ENCODE measurements at regions not wholly inside any gene's neighbourhood (a gene's known extent, or its start where the extent isn't known, plus 50 kb on each side); places are given as distances from the start of the nearest gene placed in this dataset.

DNA sequence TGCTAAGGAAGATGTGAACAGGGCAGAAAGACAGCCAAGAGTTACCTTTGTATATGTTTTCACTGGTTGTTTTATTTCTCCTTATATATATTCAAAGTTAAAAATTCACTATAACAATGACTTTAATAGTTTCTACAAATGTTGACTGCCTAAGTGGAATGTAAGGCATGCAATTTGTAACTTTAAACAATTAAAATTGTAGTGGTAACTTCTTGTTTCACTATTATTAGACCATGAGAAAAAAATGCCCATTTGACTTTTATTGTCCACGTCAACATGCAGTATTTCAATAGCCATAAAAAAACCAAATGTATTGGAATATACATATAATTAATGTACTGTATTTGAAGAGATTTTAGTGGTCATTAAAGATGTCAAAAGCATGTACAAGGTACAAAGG is 340.7 kb upstream of the CBLB start:
- no peak for DNase-seq (ENCODE audit: low read depth in 2 of 2)

DNA sequence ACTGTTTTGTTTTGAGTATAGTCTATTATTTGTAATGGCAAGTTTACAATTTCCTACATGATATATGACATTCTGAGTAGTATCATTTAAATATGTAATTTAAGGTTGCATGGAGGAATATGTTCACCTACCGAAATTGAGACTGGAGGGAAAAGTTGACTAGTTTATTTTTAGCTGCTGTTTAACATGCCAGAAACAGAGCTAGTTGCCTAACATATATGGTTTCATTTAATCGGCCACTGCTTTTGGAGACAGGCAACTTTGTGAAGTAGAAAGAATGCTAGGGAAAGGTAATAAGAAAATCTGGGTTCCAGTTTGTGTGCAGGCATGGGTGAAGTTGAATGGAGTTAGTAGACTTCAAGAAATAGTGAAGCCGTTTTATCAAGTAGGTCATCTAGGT is 342.1 kb upstream of the CBLB start:
- no peak for DNase-seq (ENCODE audit: low read depth in 2 of 2)

DNA sequence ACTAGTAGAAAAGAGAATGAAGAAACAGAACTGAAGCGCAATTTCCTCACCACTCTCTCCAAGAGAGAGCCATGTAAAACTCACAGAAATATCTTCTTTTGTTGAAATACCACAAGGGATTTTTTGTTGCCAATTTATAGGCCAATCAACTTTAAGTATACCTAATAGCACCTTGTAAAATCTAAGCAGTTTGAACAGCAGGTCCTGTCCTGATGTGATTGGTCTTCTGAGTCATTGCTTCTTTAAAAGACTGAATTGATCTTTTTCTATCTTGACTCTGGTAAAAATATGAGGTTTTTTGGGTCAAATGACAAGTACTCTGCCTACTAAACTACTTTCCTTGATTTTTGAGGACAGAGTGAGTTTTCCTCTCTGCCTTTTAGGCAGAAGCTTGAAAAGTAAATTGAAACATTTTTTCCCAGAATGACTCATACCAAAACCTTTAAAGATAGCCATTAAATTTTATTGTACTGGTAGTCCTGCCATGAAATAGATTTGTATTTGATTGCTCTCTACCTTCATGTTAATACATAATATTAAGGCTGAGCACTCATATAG is 343.9 kb upstream of the CBLB start:
- no peak for DNase-seq (ENCODE audit: low read depth in 2 of 2)

DNA sequence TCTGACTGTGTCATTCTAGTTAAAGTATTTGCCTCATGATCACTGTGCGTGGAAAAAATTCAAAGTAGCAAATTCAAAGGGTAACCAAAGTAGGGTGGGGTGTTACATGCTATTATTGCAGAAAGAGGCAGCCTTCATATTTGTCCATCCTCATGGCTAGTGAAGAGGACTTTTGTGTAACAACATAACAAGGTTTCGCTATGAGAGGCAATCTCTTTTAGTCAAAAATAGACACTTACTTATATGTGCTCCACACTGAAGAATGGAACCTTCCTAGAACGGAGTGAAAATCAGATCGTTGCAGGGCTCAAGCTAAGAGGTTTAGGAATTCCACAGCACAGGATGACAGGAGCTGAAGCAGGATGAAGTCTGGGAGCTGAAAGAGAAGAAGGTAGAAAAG is 345.1 kb upstream of the CBLB start:
- DNase-seq (ENCODE audit: low read depth in 2 of 2): no peak

DNA sequence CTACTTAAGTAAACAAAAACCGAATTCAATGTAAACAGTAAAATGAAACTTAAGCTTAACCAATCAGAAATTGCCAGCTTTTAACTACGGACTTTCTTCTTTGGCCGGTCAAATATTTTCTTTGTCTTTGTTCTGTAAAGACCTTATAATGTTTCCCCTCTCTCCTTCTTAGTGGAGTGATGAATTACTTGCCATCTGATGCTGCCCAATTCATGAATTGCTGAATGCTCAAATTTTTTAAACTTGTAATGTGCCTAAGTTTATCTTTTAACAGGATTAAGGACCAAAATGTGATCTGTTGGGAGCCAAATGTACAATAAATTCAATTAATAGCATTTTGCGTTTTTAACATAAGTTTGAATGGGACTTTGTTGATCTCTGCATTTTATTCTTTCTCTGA is 345.8 kb upstream of the CBLB start:
- no peak for DNase-seq (ENCODE audit: low read depth in 2 of 2)

DNA sequence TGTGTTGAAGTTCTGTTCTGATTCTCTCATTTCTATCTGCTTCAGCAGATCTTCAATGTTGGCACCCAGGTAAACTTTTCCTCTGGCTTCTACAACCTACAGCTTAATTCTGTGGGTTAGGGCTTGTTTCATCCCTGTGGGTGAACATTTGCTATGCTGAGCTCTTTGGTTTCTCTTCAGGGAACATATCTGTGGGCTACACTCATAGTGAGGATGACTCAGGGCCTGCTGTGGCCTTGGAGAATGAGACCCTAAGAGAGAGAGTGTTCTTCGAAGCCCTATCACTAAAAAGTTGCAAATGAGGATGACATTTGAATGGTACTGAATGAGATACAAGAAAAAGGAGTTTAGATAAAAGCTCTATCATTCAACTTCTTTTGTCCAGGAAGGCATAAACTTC is 346.2 kb upstream of the CBLB start:
- no peak for DNase-seq (ENCODE audit: low read depth in 2 of 2)

DNA sequence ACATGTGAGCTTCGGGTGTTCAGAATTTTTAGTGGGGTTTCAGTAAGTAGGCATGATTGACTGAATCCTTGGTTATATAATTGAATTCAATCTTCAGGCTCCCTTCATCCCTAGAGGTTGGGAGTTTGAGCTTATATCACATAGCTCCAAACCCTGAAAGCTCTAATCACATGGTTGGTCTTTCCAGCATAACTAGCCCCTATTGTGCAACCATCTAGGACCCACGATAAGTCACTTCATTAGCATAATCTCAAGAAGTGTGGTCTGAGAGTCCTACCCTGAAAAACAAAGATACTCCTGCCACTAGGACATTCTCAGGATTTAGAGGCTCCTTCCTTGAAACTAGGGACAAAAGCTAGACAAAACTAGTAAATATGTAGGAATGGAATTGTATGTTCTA is 348.9 kb upstream of the CBLB start:
- no peak for DNase-seq (ENCODE audit: low read depth in 2 of 2)

DNA sequence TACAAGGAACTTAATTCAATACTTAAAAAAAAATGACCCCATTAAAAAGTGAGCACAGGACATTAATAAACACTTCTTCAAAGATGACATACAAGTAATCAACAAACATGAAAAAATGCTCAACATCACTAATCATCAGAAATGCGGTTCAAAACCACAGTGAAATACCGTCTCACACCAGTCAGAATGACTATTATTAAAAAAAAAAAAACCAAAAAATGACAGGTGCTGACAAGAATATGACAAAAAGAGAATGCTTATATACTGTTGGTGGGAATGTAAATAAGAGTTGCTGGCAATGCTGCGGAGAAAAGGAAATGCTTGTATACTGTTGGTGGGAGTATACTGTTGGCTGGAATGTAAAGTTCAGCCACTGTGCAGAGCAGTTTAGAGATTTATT is 358.3 kb upstream of the CBLB start:
- DNase-seq (ENCODE audit: low read depth in 2 of 2): no peak

DNA sequence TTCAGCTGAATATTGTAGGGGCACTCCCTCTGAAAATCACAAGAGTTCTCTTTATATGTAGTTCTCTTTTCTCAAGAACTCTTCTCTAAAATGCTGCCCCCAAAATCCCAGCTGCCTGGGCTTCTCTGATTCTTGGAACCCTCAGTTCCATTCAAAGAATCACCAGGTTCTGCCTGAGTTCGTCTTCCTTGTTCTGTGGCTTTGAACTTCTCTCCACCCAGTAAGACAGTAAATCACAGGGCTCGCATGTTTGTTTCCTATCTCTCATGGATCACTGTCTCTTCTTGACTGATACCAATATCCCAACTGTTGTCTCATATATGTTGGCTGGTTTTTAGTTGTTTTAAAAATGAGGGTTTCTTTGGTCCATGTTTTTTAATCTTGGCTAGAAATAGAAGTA is 359.5 kb upstream of the CBLB start:
- DNase-seq (ENCODE audit: low read depth in 2 of 2): no peak

DNA sequence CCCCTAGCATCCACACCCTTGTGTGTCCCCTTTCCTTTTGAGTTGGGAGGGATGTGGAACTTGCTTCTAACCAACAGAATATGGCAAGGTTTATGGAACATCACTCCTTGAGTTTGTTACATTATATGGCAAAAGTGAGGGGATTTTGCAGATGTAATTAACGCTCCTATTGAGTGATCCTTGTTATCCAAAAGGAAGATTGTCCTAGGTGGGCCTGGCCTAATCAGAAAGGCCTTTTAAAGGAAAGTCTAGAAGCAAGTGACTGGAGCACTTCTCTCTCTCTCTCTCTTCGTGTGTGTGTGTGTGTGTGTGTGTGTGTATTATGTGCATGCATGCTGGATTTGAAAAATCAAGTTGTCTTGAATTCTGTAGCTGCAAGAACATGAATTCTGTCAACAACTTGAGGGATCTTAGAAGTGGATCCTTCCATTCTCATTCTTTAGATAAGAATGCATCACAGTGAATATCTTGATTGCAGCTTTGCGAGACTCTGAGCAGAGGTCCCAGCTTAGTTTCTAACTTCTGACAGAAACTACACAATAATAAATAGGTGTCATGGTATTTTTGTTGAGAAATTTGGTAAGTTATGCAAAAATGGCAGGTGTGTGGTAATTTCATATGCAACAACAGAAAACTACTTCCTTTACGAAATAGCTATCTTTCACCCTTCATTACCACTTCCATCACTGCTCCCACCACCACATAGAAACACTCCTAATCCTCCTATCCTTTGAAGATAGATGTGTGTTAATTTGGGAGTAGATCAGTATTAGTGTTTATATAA is 360.9 kb upstream of the CBLB start:
- DNase-seq (ENCODE audit: low read depth in 2 of 2): no peak

DNA sequence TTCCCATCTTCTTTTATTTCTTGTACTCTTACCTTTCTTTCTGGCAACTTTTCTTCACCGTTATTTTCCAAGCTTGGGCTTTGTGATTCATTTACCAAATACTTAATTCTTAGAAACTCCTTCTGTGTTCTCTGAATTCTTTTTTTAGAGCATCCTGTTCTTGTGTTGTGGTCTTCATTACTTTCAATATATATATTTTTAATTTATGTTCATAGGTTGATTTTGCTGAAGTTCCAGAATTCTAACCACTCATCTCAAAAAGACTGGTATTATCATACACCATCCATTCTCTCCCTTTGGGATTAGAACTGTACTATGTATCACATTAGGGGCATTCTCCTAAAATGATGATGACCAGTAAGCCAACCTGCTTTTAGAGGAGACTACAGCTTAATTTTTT is 362.3 kb upstream of the CBLB start:
- no peak for DNase-seq (ENCODE audit: low read depth in 2 of 2)

DNA sequence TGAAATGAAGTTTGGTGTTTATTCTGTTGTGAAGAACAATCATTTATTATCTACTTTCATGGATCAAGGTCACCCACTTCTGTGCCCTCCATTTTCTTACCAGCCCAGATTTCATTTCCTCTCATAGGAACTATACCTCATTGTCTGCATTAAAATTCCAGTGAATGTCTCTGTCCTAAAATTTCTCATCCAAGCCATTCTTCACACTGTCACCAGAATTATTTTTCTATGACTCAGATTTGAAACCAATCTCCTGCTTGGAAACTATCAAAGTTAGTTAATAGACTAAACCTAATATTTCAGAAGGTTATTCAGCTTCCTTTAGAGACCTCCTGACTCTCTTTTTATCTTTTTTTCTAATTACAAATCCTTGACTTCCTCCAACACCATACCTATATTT is 364.1 kb upstream of the CBLB start:
- DNase-seq (ENCODE audit: low read depth in 2 of 2): no peak

DNA sequence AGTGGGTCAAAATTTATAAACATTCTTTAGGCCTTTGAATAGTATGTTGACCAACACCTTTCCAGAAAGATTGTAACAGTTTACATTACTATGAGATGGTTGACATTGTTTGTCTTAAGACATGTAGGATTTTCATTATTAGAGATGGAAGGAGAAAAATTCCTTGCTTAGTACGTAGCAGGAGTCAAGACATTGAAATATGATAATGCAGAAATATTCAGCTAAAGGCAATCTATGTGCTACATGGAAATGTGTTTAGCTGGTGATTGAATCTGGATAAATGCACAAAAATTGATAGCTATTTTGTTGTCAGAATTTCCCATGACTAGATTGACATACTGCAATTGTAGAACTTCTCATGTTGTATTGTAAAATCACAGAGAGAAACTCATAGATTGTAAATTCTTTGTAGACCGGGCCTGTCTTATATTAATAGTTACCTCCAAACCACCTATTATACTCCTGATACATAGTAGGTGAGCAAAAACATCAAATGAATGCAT is 370.4 kb upstream of the CBLB start:
- DNase-seq (ENCODE audit: low read depth in 2 of 2): no peak

DNA sequence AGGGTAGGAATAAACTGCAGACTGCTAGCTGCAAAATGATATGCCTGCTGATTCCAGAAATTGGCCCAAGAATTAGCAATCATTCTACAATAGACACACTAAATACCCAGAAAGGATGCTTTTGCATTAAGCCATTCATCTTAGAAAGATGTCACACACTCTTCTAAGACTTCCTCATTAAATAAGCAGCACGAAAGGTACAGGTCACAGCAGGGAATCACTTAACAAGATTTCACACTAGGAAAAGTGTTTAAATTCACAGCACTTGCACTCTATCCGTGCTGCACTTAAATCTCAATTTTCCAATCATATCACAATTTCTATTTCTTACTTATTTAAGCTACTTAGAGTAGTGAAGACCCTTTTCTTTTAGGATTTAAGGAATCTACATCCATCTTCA is 372.8 kb upstream of the CBLB start:
- DNase-seq (ENCODE audit: low read depth in 2 of 2): no peak

DNA sequence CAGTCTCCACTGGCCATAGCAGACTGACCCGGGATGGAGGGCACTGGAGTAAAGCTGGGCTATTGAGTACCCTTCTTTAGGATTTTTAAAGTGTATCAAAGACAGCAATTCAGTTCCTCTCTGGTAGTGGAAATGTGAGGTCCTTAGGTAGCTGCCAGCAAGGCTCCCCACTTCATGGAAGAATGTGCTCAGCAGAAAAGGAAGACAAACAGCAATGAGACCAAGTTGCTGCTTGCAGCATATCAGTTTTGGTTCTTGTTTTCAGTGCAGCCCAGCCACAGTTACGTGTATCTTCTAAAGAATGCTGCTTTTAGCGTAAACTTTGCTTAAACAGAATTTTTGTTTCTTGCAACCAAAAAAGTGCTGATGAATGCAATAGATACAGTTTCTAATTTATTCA is 374.0 kb upstream of the CBLB start:
- DNase-seq (ENCODE audit: low read depth in 2 of 2): no peak

DNA sequence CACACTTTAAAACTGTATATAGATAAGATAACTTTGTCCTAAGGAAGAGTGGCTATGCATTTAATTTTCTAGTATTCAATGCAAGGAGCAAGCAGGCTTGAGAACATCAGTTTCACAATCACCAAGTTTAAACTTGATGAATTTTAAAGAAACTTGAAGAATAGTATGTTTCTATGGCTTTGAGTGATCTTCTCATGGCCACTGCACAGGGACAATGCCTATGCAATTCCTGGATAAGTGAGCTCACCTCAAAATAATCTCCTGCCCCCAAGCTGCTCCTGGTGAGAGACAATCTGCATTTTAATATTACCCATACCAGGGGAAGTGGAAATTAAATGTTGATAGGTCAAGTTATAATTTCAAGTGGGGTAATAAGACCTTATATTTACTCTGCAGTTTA is 376.6 kb upstream of the CBLB start:
- DNase-seq (ENCODE audit: low read depth in 2 of 2): no peak

DNA sequence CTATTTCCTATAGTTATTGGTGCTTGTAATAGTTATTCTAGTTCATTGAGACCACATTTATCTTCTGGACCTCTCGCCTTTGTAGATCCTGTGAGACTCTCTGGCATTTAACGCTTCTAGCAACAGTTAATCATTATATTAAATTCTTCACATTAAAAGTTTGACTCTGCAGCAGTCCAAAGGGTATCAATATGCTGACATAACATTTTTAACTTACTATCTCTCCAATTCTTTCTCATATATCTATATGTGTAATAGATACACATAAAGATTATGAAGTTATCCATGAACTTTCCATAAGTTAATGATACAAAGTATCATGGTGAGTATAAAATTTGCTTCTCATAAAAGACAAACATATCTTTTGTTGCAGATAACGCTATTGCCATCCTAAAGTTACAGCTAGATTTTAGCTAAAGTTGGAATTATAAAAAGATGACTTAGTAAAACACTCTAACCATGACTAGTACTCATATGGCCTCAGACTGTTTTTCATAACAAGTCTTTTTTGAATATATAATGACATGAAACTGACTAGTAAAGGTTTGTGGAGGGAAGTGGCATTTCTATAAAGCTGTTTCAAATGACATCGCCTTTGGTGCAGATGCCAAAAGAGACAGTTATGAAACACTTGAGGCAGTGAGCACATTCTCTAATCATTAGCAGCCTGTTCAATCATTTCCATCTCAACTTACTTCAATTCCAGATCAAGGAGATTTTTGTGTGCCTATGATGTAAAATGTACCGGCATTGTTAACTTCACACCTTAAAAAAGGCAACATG is 379.3 kb upstream of the CBLB start:
- DNase-seq (ENCODE audit: low read depth in 2 of 2): no peak

DNA sequence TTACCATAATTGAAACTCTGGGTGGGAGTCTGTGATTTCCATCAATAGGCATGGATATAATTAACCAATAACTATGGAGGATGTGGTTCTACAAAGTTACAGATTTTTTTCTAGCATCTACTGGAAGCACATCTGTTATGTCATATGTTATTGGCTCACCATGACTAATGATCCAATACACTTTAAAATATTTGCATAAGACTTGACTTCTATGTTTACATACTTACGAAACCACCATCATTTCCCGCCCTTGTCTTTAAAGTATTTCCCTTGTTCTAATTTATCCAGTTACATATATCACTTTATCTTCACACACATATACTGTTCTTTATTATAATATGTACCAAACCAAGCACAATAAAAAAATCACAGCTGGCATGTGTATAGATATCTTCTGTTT is 380.3 kb upstream of the CBLB start:
- DNase-seq (ENCODE audit: low read depth in 2 of 2): no peak

DNA sequence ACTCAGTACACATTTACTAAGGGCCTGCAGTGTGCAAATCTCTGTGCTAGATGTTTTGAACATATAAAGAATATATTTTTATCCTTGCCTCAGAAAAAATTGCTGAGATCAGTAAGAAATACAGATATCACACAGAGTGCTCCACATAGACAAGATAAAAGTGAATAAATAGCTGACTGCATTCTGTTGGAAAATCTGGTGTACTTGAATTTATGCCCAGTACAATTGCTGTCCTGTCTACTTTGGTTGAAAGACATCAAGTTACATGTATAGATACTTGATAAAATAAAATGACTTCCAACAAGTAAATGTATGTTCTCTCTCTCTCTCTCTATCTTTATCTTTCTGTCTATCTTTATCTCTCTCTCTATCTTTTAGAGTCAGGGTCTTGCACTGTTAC is 381.2 kb upstream of the CBLB start:
- DNase-seq (ENCODE audit: low read depth in 2 of 2): no peak

DNA sequence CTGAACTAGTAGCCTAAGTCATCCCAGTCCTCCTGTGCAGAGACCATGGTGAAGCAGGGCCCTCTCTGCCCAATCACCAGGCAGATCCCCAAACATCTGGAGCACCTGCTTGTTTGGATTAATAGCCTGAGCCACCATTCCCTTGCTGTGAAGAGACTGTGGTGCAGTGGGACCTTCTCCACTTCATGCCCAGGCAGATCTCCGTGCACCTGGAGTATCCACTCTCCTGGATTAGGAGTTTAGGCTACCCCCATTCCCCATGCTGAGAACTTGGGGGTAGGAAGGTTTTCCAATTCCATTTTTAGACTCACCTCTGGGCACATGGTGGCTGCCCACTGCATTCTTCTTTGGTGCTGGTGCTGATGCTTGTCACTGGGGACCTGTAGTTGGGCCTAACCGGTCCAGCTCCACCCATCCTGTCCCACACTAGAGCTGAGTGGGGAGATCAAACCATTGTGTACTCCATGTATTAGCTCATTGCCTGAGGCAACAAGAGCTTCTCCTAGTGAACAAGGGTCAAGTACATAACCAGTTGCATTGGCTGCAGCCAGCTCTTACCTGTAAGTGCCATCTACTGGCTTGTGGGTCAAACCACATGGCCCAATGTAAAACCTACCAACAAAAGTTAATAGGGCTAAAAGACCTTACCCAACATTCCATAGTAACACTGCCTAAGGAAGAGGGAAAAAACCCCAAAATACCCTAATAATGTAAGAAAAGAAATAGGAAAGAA is 382.5 kb upstream of the CBLB start:
- DNase-seq (ENCODE audit: low read depth in 2 of 2): no peak

DNA sequence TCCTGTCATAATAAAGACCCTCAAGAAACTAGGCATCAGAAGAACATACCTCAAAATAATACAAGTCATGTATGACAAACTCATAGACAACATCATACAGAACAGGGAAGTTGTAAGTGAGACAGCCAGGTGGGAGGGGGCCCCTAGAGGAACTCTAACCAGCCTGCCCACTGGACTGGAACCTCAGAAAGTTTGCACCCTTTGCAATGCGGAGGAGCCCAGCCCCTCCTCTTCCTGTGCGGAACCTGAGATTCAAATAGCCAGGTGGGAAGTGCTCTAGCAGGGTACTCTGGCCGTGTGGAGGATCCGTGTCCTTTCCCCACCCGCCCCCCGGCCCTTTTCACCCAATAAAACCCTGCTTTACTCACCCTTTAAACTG is 387.0 kb upstream of the CBLB start:
- no peak for DNase-seq (ENCODE audit: low read depth in 2 of 2)

DNA sequence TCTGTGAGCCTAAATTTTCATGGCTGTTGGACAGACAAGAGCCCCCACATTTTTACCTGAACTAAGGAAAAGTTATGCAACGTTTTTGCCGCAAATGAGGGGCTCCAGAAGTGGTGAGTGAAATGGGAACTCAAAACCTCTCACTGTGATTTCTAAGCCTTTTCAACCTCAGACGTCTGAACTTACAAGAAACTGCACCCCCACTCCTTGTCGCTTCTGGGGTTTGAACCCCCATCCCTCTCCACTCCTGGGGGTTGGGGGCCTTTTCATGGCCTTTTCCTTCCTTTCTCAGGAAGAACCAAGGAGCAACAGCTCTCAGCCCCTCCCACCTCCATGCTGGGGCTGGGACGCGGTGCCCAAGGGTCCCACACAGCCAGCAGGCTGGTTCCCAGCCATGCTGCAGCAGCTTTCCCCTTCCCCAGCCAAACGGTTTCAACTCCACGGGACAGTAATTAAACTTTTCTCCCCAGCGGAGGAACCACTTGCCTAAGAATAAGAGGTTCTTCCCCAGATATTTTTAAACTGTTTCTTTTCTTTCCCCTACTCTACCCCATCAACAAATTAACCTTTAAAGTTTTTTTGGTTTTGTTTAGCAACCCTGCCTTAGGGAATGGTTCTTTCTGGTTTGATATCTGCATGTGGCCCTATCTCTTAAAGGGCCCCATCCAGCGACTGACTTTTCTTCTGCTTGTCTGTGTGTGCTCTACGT is 387.6 kb upstream of the CBLB start:
- no peak for DNase-seq (ENCODE audit: low read depth in 2 of 2)

All from dermis microvascular lymphatic vessel endothelial cell (primary cell).